Type B pancreatic cell (in vitro differentiated cells): ENCODE measurements at regions not wholly inside any gene's neighbourhood (a gene's known extent, or its start where the extent isn't known, plus 50 kb on each side); places are given as distances from the start of the nearest gene placed in this dataset.

Experiments
- DNase-seq: peaks from one replicate; pipeline ENCODE4 v3.0.0; 2021; ENCODE audit warnings: mixed read lengths; ENCODE audit not compliant: unreplicated experiment; ENCODE audit errors: extremely low spot score
- H3K27ac Mint-ChIP-seq: 2 replicates; pipeline ENCODE4 v1.8.0; 2021; ENCODE audit warnings: mild to moderate bottlenecking, mixed read lengths
- H3K27me3 Mint-ChIP-seq: 2 replicates; pipeline ENCODE4 v1.8.0; 2021; ENCODE audit warnings: mixed read lengths
- H3K36me3 Mint-ChIP-seq: 2 replicates; pipeline ENCODE4 v1.8.0; 2021; ENCODE audit warnings: mixed read lengths
- H3K4me1 Mint-ChIP-seq: one replicate; pipeline ENCODE4 v1.8.0; 2021; ENCODE audit warnings: mixed read lengths; ENCODE audit not compliant: unreplicated experiment
- H3K4me3 Mint-ChIP-seq: 2 replicates; pipeline ENCODE4 v1.8.0; 2021; ENCODE audit warnings: mild to moderate bottlenecking, mixed read lengths
- H3K9me3 Mint-ChIP-seq: 2 replicates; pipeline ENCODE4 v1.8.0; 2021; ENCODE audit warnings: mixed read lengths
- CTCF ChIP-seq: fragments of 200-600 bp; sonication (generic); conservative IDR thresholded peaks from 2 replicates; pipeline ENCODE4 v1.5.0; 2021; ENCODE audit warnings: antibody characterized with exemption, mild to moderate bottlenecking

DNA sequence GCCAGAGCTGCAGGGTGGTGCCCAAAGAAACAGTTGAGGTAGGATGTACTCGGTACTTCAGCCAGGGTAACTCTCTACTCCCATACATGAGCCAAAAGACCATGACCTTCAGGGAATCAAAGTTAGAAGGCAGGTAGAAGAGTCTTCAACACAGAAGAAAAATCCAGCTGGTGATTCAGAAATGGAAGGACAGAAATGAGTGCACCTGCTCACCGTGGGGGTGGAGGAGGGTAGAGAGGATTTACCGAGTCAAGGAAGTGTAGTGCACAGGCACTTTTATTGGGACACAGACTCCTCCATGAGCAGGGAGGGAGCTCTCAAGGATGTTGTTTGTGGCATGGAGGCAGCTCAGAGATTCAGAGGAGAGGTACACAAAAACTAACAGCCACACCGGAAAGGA is 330.3 kb upstream of the PRDM1 start:
- Mint-ChIP-seq H3K9me3 (peaks cover 19% of the 10 kb centered on the region), H3K27me3 (no peaks in the 10 kb centered on the region), H3K36me3 (no peaks in the 10 kb centered on the region), H3K4me1 (peaks cover 10% of the 10 kb centered on the region), H3K4me3 (no peak overlapping the region), H3K27ac (no peak overlapping the region)
- TF ChIP-seq CTCF = no peak
- DNase-seq = no peak

GRCh38 chr6:105753620-105754211 is 332.4 kb upstream of the PRDM1 start:
- H3K9me3 Mint-ChIP-seq = peaks cover 14% of the 10 kb centered on the region
- H3K27me3 Mint-ChIP-seq = no peaks in the 10 kb centered on the region
- H3K4me1 Mint-ChIP-seq = no peaks in the 10 kb centered on the region
- no peak overlapping the region for H3K4me3 Mint-ChIP-seq
- DNase-seq = no peak
- no peaks in the 10 kb centered on the region for H3K36me3 Mint-ChIP-seq
- TF ChIP-seq CTCF = no peak
- H3K27ac Mint-ChIP-seq = no peak overlapping the region

- Mint-ChIP-seq H3K4me3 (no peak overlapping the region), H3K36me3 (no peaks in the 10 kb centered on the region), H3K27me3 (peaks cover 3% of the 10 kb centered on the region), H3K27ac (no peak overlapping the region), H3K4me1 (no peaks in the 10 kb centered on the region), H3K9me3 (peaks cover 14% of the 10 kb centered on the region)
- DNase-seq = no peak
- TF ChIP-seq CTCF = no peak
These were observed 332.9 kb upstream of the PRDM1 start for GRCh38 chr6:105753207-105753606.

DNA sequence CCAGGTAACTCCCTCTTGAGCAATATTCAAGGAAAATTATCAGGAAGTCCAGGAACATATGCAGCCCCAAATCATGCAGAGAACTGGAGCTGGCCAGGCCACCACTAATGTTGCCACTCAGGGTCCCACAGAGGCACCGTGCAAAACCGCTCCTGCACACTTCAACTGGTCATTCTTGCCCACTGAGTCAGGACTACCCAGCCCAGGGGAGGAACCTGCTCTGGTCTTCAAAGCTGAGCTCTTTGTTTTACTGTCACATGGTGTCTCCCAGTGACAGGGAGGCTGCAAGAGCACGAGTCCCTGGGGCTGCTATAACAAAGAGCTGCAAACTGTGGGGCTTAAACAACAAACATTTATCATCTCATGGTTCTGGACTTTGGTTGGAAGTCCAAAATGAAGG is 336.0 kb upstream of the PRDM1 start:
- no peak for TF ChIP-seq CTCF
- Mint-ChIP-seq H3K27me3 (peaks cover 3% of the 10 kb centered on the region), H3K9me3 (peaks cover 4% of the 10 kb centered on the region), H3K4me3 (no peak overlapping the region), H3K4me1 (no peaks in the 10 kb centered on the region), H3K27ac (no peak overlapping the region), H3K36me3 (no peaks in the 10 kb centered on the region)
- no peak for DNase-seq

- TF ChIP-seq CTCF = no peak
- peaks cover 3% of the 10 kb centered on the region for H3K27me3 Mint-ChIP-seq
- H3K9me3 Mint-ChIP-seq = peaks cover 4% of the 10 kb centered on the region
- no peaks in the 10 kb centered on the region for H3K36me3 Mint-ChIP-seq
- no peak overlapping the region for H3K27ac Mint-ChIP-seq
- no peak for DNase-seq
- H3K4me3 Mint-ChIP-seq = no peak overlapping the region
- no peaks in the 10 kb centered on the region for H3K4me1 Mint-ChIP-seq
These were observed 337.4 kb upstream of the PRDM1 start for GRCh38 chr6:105748737-105749161.
